Caco-2 (cell line): ENCODE measurements at regions not wholly inside any gene's neighbourhood (a gene's known extent, or its start where the extent isn't known, plus 50 kb on each side); places are given as distances from the start of the nearest gene placed in this dataset.
"Not testable (repeated sequence)": the region's sequence is repeated elsewhere in the genome, so short reads cannot be mapped to it uniquely, and the experiment has no call there.

Experiments used
- BruUV-seq: library from RNA; stranded (reverse); fragments of 400-500 nt; replicated peaks from 2 replicates; lab custom pipeline; 2021; lab: Mats Ljungman, UMichigan
- CTCF ChIA-PET: fragments of 300-600 bp; sonication (Branson Sonifier 250); formaldehyde crosslinking; loops from one replicate; lab custom pipeline; 2022; ENCODE audit warnings: antibody characterized with exemption; lab: Charles Lee
- POLR2A ChIA-PET: fragments of 300-600 bp; sonication (Branson Sonifier 250); formaldehyde crosslinking; loops from one replicate; lab custom pipeline; 2022; ENCODE audit warnings: antibody characterized with exemption; lab: Charles Lee
- DNase-seq, 2 experiments: peaks; one replicate each; pipeline versions ENCODE4 v3.0.0 to v3.0.0-alpha.2; 2020 to 2022
- H3K27me3 ChIP-seq: replicated peaks from 2 replicates; pipeline ENCODE4 v1.6.0; 2011; ENCODE audit warnings: low read length; ENCODE audit not compliant: control insufficient read depth, insufficient read depth
- H3K36me3 ChIP-seq: 2 replicates; pipeline ENCODE4 v1.5.1; 2011; ENCODE audit warnings: low read length; ENCODE audit not compliant: control insufficient read depth, insufficient read depth
- H3K4me1 ChIP-seq: fragments of 250-450 bp; sonication (Bioruptor Pico); 2 replicates; pipeline ENCODE4 v1.5.1; 2020; ENCODE audit warnings: mild to moderate bottlenecking
- H3K4me3 ChIP-seq: 2 replicates; pipeline ENCODE4 v1.5.1; 2011; ENCODE audit warnings: low read depth, mild to moderate bottlenecking, control low read depth, low read length
- H3K9me3 ChIP-seq: fragments of 250-450 bp; sonication (Bioruptor Pico); 2 replicates; pipeline ENCODE4 v1.5.1; 2020; ENCODE audit warnings: mild to moderate bottlenecking, moderate library complexity
- H3K27ac Mint-ChIP-seq: one replicate; pipeline ENCODE4 v1.8.0; 2022; ENCODE audit warnings: mixed read lengths; ENCODE audit not compliant: unreplicated experiment
- H3K27me3 Mint-ChIP-seq: one replicate; pipeline ENCODE4 v1.8.0; 2022; ENCODE audit warnings: mixed read lengths; ENCODE audit not compliant: insufficient read depth, unreplicated experiment
- H3K36me3 Mint-ChIP-seq: one replicate; pipeline ENCODE4 v1.8.0; 2022; ENCODE audit warnings: mild to moderate bottlenecking, mixed read lengths; ENCODE audit not compliant: insufficient read depth, unreplicated experiment
- H3K4me1 Mint-ChIP-seq: one replicate; pipeline ENCODE4 v1.8.0; 2022; ENCODE audit warnings: low read depth, mixed read lengths; ENCODE audit not compliant: unreplicated experiment
- H3K4me3 Mint-ChIP-seq: one replicate; pipeline ENCODE4 v1.8.0; 2022; ENCODE audit warnings: mild to moderate bottlenecking, moderate library complexity, mixed read lengths; ENCODE audit not compliant: unreplicated experiment
- H3K9me3 Mint-ChIP-seq: one replicate; pipeline ENCODE4 v1.8.0; 2022; ENCODE audit warnings: mixed read lengths; ENCODE audit not compliant: unreplicated experiment
- CTCF ChIP-seq, 2 experiments: fragments of 200-600 bp in 1 of 2; IDR thresholded peaks; 1 replicate in 1 of 2; 2 replicates in 1 of 2; pipeline versions ENCODE4 v1.5.1 to v1.8.0; 2011 to 2022; ENCODE audit warnings: antibody characterized with exemption in 1 of 2, control low read depth in 1 of 2, inconsistent platforms in 1 of 2, low read depth in 1 of 2, low read length in 1 of 2, mild to moderate bottlenecking in 1 of 2, moderate library complexity in 1 of 2; ENCODE audit not compliant: insufficient read depth in 1 of 2, severe bottlenecking in 1 of 2, unreplicated experiment in 1 of 2
- intact Hi-C: fragments of 100-400 bp; cut with micrococcal nuclease; formaldehyde crosslinking; loops from one replicate; pipeline ENCODE4 v1.10.0; 2022; ENCODE audit not compliant: unreplicated experiment

DNA sequence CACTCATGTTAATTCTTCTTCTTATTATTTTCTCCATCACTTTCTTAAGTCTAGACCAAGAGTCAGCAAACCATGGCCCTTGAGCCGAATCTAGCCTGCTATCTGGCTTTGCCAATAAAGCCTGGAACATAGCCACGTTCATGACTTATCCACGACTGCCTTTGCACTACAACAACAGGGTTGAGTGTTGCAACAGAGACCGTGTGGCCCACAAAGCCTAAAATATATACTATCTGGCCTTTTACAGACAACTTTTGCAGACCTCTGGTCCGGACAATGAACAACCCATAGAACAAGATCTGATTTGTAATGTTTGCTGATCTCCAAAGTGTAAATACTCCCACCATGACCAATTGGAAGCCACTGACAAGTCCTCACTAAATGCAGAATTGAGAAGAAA lies 140.5 kb upstream of the CDYL start:
- CTCF ChIA-PET = no interaction called here

GRCh38 chr6:4632421-4632820 lies 143.8 kb upstream of the CDYL start:
- Mint-ChIP-seq H3K4me1 (no peaks in the 10 kb centered on the region), H3K9me3 (peaks cover 30% of the 10 kb centered on the region), H3K36me3 (no peaks in the 10 kb centered on the region), H3K27ac (no peak overlapping the region), H3K4me3 (no peak overlapping the region), H3K27me3 (no peaks in the 10 kb centered on the region)
- ChIA-PET POLR2A (no interaction called here), CTCF (interaction anchor here (0.8 kb wide), 1 partner anchor 17 kb away, joined by 5 read pairs; no protein-coding TSS in a partner anchor)
- H3K9me3 ChIP-seq = peaks cover 13% of the 10 kb centered on the region
- no peak overlapping the region for H3K4me3 ChIP-seq
- no peaks in the 10 kb centered on the region for H3K4me1 ChIP-seq
- H3K27me3 ChIP-seq = no peaks in the 10 kb centered on the region
- intact Hi-C loops = no loop called here
- DNase-seq = no peak
- TF ChIP-seq CTCF (IDR thresholded peaks at IDR 0.05; ENCODE audit: insufficient read depth in 1 of 2, low read depth in 1 of 2, low read length in 1 of 2, severe bottlenecking in 1 of 2, unreplicated experiment in 1 of 2) = no peak
- H3K36me3 ChIP-seq = no peaks in the 10 kb centered on the region; the same call in 1 of the 2 replicates
- BruUV-seq = no TSS peak

More for the DNA sequence above, 140.5 kb upstream of the CDYL start:
- BruUV-seq = no TSS peak
- DNase-seq = no peak
- no peaks in the 10 kb centered on the region for H3K27me3 Mint-ChIP-seq
- POLR2A ChIA-PET = no interaction called here
- Histone ChIP-seq H3K4me3 (no peak overlapping the region), H3K36me3 (no peaks in the 10 kb centered on the region), H3K27me3 (no peaks in the 10 kb centered on the region), H3K9me3 (no peaks in the 10 kb centered on the region; the same call in 1 of the 2 replicates), H3K4me1 (no peaks in the 10 kb centered on the region)
- peaks cover 23% of the 10 kb centered on the region for H3K9me3 Mint-ChIP-seq
- no peaks in the 10 kb centered on the region for H3K36me3 Mint-ChIP-seq
- intact Hi-C loops = no loop called here
- TF ChIP-seq CTCF (IDR thresholded peaks at IDR 0.05; ENCODE audit: insufficient read depth in 1 of 2, low read depth in 1 of 2, low read length in 1 of 2, severe bottlenecking in 1 of 2, unreplicated experiment in 1 of 2) = no peak
- no peaks in the 10 kb centered on the region for H3K4me1 Mint-ChIP-seq
- no peak overlapping the region for H3K27ac Mint-ChIP-seq
- no peak overlapping the region for H3K4me3 Mint-ChIP-seq

DNA sequence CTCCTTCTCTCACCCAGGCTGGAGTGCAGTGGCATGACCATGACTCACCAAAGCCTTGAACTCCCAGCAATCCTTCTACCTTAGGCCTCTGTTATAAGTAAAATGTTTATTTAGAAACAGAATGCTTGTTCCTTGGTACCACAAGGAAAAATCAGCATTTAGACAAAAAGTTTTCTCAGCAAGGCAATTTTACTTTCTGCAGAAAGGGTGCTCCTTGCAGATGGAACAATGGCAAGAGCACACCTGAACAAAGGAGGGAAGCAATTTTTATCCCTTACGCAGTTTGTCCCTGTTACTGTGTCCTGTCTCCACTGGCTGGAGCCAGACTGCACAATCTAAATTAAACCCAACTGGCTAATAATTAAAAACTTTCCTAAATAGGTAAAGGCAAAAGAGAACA lies 146.4 kb upstream of the CDYL start:
- H3K4me1 ChIP-seq, BruUV-seq, intact Hi-C loops, H3K4me3 ChIP-seq, H3K36me3 ChIP-seq, POLR2A ChIA-PET, DNase-seq, H3K27me3 ChIP-seq, H3K4me3 Mint-ChIP-seq, H3K27me3 Mint-ChIP-seq, H3K36me3 Mint-ChIP-seq, H3K4me1 Mint-ChIP-seq, CTCF ChIA-PET, H3K27ac Mint-ChIP-seq: not testable (repeated sequence)
- peaks cover 13% of the 10 kb centered on the region for H3K9me3 ChIP-seq
- H3K9me3 Mint-ChIP-seq = peaks cover 20% of the 10 kb centered on the region

GRCh38 chr6:4625557-4625956 lies 150.6 kb upstream of the CDYL start:
- ChIA-PET CTCF (no interaction called here), POLR2A (no interaction called here)
- no peak for TF ChIP-seq CTCF (IDR thresholded peaks at IDR 0.05; ENCODE audit: insufficient read depth in 1 of 2, low read depth in 1 of 2, low read length in 1 of 2, severe bottlenecking in 1 of 2, unreplicated experiment in 1 of 2)
- Mint-ChIP-seq H3K4me1 (peaks cover 7% of the 10 kb centered on the region), H3K9me3 (peaks cover 16% of the 10 kb centered on the region), H3K27ac (no peak overlapping the region), H3K36me3 (no peaks in the 10 kb centered on the region), H3K4me3 (no peak overlapping the region), H3K27me3 (no peaks in the 10 kb centered on the region)
- no peaks in the 10 kb centered on the region for H3K27me3 ChIP-seq
- H3K4me1 ChIP-seq = peaks cover 8% of the 10 kb centered on the region; the same call in 1 of the 2 replicates
- no peak overlapping the region for H3K4me3 ChIP-seq
- no peaks in the 10 kb centered on the region; the same call in 1 of the 2 replicates for H3K36me3 ChIP-seq
- DNase-seq = no peak
- BruUV-seq = no TSS peak
- peaks cover 13% of the 10 kb centered on the region for H3K9me3 ChIP-seq
- intact Hi-C loops = no loop called here
